ENCODE measurements at regions not wholly inside any gene's neighbourhood (a gene's known extent, or its start where the extent isn't known, plus 50 kb on each side); places are given as distances from the start of the nearest gene placed in this dataset.
"Not testable (repeated sequence)": the region's sequence is repeated elsewhere in the genome, so short reads cannot be mapped to it uniquely, and the experiment has no call there.

DNA sequence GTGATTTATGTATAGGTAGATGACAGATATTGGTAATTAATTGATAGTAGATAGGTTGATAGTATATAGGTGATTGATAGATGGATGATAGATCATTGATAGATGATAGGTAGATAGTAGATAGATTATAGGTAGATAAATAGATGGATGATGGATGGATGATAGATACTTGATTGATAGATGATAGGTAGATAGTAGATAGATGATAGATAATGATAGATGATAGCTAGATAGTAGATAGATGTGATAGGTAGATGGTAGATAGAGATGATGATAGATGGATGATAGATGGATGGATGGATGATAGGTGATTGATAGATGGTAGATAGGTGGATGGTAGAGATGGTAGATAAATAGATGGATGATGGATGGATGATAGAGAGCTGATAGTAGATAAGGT lies 62.0 kb upstream of the SAMD11 start:
- TF ChIP-seq, protein P1, sequence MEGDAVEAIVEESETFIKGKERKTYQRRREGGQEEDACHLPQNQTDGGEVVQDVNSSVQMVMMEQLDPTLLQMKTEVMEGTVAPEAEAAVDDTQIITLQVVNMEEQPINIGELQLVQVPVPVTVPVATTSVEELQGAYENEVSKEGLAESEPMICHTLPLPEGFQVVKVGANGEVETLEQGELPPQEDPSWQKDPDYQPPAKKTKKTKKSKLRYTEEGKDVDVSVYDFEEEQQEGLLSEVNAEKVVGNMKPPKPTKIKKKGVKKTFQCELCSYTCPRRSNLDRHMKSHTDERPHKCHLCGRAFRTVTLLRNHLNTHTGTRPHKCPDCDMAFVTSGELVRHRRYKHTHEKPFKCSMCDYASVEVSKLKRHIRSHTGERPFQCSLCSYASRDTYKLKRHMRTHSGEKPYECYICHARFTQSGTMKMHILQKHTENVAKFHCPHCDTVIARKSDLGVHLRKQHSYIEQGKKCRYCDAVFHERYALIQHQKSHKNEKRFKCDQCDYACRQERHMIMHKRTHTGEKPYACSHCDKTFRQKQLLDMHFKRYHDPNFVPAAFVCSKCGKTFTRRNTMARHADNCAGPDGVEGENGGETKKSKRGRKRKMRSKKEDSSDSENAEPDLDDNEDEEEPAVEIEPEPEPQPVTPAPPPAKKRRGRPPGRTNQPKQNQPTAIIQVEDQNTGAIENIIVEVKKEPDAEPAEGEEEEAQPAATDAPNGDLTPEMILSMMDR (IDR thresholded peaks at IDR 0.05), result no peak
- TF ChIP-seq POLR2A (IDR thresholded peaks at IDR 0.05), result no peak
- ATAC-seq, result no peak
- H3K27ac ChIP-seq, result no peak overlapping the region
- DNase-seq, result no peak
- no peaks in the 10 kb centered on the region for H3K9me3 ChIP-seq
- no peaks in the 10 kb centered on the region for H3K27me3 ChIP-seq
- H3K4me1 ChIP-seq, result peaks cover 0 to 5% (median 0%) of the 10 kb centered on the region in 4 donors
- H3K36me3 ChIP-seq, result no peaks in the 10 kb centered on the region
- intact Hi-C loops (cut with DNase I), result no loop called here
- no peak overlapping the region for H3K4me3 ChIP-seq

GRCh38 chr1:862601-863000 lies 61.1 kb upstream of the SAMD11 start:
- H3K4me1 ChIP-seq; H3K9me3 ChIP-seq; H3K4me3 ChIP-seq; H3K27ac ChIP-seq; DNase-seq; H3K27me3 ChIP-seq; ATAC-seq; H3K36me3 ChIP-seq; intact Hi-C loops (cut with DNase I): not testable (repeated sequence)
- WGBS (ENCODE audit: insufficient coverage, low coverage, low lambda C conversion rate, missing lambda C conversion rate), result 0% methylated on average over 1 of the region's 1 CpG

DNA sequence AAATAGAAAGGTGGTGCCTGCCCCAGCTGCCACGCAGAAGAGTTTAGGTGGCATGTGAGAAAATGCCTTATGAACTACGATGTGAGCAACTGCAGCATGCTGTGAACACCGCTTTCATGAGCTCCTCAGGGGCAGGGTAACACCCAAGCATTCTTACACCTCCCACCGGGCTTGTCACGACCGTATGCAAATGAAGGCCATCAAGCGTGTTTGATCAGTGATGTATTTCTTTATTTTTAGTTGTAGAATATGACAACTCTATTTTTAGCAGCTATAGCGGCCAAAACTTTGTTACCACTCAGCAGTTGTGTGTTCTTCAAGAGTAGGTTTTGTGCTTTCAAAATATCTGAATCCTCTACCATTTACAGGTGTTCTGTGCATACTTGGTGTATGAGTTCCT lies 58.1 kb upstream of the SAMD11 start:
- H3K27me3 ChIP-seq; H3K27ac ChIP-seq; ATAC-seq; H3K36me3 ChIP-seq; H3K9me3 ChIP-seq; H3K4me3 ChIP-seq; H3K4me1 ChIP-seq; intact Hi-C loops (cut with DNase I); DNase-seq: not testable (repeated sequence)
- 72% methylated on average over 8 of the region's 8 CpGs for WGBS (ENCODE audit: insufficient coverage, low coverage, low lambda C conversion rate, missing lambda C conversion rate)

DNA sequence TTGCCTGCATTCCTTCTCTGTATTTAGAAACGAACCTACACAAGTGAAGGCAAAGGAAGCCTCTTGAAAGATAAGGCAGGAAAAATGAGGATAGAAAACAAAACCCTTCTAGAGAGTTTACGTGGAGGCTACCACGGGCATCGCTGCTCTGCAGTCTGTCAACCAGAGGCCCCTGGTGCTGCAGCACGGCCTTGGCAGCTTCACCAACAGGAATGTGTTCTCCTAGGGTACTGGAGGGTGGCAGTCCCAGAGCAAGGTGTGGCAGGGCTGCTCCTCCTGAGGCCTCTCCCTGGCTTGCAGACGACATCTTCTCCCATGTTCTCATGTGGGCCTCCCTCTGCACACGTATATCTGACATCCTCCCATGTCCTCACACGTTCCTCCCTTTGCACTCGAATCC lies 57.6 kb upstream of the SAMD11 start:
- TF ChIP-seq, protein P1 (IDR thresholded peaks at IDR 0.05), result no peak
- no peak for TF ChIP-seq POLR2A (IDR thresholded peaks at IDR 0.05)
- H3K27ac ChIP-seq, result no peak overlapping the region
- intact Hi-C loops (cut with DNase I), result no loop called here
- 54% methylated on average over 8 of the region's 9 CpGs for WGBS (ENCODE audit: insufficient coverage, low coverage, low lambda C conversion rate, missing lambda C conversion rate)
- no peak for ATAC-seq
- H3K9me3 ChIP-seq, result no peaks in the 10 kb centered on the region
- no peak for DNase-seq
- no peaks in the 10 kb centered on the region for H3K36me3 ChIP-seq
- H3K4me1 ChIP-seq, result no peaks in the 10 kb centered on the region
- H3K27me3 ChIP-seq, result no peaks in the 10 kb centered on the region
- no peak overlapping the region for H3K4me3 ChIP-seq

DNA sequence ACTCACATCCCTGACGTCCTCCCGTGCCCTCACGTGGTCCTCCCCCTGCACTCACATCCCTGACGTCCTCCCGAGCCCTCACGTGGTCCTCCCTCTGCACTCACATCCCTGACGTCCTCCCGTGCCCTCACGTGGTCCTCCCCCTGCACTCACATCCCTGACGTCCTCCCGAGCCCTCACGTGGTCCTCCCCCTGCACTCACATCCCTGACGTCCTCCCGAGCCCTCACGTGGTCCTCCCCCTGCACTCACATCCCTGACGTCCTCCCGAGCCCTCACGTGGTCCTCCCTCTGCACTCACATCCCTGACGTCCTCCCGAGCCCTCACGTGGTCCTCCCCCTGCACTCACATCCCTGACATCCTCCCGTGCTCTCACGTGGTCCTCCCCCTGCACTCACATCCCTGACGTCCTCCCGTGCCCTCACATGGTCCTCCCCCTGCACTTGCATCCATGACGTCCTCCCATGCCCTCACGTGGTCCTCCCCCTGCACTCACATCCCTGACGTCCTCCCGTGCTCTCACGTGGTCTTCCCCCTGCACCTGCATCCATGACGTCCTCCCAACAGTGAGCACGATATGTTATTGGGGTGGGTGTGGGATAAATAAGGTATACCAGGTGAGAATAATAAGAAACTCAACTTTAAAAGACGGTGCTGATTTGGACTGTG lies 57.0 kb upstream of the SAMD11 start:
- H3K36me3 ChIP-seq; DNase-seq; H3K4me3 ChIP-seq; ATAC-seq; H3K27me3 ChIP-seq; H3K27ac ChIP-seq; H3K4me1 ChIP-seq; H3K9me3 ChIP-seq; intact Hi-C loops (cut with DNase I): not testable (repeated sequence)
- WGBS (ENCODE audit: insufficient coverage, low coverage, low lambda C conversion rate, missing lambda C conversion rate), result 42% methylated on average over 33 of the region's 33 CpGs

DNA sequence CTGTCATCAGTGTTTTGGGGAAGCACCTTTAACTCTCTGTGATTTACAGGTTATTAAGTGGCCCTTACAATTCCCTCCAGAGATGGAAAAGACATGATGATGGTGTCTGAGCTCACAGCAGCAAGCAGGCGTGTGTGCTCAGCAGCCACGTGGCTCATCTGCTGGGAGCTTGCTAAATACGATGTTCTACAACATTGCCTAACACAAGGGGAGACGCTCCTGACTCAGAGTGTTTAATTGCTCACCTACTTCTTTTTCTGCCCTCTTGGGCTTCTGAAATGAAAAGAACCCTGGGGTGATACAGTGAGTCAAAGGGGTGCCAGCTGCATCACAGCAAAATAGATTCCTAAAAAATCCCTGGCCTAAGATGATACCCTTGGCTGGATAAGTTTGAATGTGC lies 56.2 kb upstream of the SAMD11 start:
- ATAC-seq; intact Hi-C loops (cut with DNase I): not testable (repeated sequence)

More for the DNA sequence above, 56.2 kb upstream of the SAMD11 start:
- not testable (repeated sequence) for H3K4me1 ChIP-seq, H3K27ac ChIP-seq, H3K9me3 ChIP-seq, DNase-seq, H3K27me3 ChIP-seq, H3K4me3 ChIP-seq, H3K36me3 ChIP-seq
- WGBS (ENCODE audit: insufficient coverage, low coverage, low lambda C conversion rate, missing lambda C conversion rate), result 21% methylated on average over 4 of the region's 4 CpGs

All from right lobe of liver (tissue), 6 donors.